ENCODE measurements at regions not wholly inside any gene's neighbourhood (a gene's known extent, or its start where the extent isn't known, plus 50 kb on each side); places are given as distances from the start of the nearest gene placed in this dataset.

DNA sequence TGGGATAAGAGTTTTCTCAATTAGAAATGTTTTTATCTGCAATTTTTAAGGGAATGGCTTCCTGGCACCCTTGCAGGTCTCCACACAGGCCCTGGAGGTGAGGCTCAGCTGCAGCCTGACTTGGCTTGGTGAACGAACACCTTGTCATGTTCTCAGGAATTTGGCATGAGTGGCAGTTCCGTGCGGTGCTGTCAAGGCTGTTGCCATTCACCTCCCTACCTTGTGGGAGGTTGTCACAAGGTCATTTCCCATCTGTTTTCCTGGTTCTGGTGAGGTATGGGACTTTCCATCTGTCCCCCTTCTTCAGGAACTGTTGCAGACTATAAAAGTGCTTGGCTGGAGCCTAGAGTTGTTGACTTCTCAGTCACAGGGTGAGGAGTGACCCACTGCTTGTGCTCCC, 82.9 kb downstream of the ELOVL4 start:
- no peak for FAIRE-seq

GRCh38 chr6:79864001-79864400, 83.4 kb downstream of the ELOVL4 start:
- no peak for FAIRE-seq

- FAIRE-seq, result no peak
These were observed 83.8 kb downstream of the ELOVL4 start for GRCh38 chr6:79863566-79863965.

DNA sequence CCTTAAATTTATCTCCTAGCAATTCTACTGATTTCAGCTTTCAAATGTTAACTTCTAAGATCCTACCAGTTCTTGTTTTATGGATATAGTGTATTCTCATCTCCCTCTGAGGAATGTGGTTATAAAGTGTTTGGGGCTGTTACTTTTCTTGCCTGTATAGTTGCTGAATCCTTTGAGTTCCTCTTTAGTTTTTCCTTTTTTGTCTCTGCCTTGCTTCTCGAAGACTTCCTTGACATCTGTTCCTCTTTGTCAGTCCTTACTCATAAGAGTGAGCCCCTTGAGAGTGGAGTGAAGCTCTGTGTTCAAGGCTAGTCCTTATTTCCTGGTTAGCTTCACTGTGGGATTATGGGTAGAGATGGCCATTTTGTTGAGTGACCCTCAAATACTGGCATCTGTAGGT, 84.6 kb downstream of the ELOVL4 start:
- FAIRE-seq, result no peak

GRCh38 chr6:79862126-79862525, 85.2 kb downstream of the ELOVL4 start:
- FAIRE-seq, result no peak

- no peak for FAIRE-seq
These were observed 86.3 kb downstream of the ELOVL4 start for GRCh38 chr6:79861023-79861422.

DNA sequence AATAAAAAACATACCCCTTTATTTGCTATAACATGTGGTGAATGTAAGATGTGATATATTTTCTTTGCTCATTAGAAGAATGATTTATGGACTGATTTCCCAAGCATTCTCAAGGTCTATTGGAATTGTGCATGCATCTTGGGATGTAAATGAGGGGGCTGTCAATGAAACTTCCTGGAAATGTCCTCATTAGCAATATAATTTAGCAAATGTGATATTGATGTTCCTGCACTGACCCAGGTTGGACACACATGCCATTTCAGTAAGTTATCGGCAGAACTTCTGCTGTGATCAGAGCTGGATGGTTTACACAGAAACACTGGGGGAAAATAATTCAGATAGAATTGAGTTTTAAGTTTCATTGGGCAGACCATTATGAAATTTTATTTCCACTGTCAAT, 99.9 kb downstream of the ELOVL4 start:
- no peak for FAIRE-seq

GRCh38 chr6:79842376-79843040, 104.8 kb downstream of the ELOVL4 start:
- FAIRE-seq, result no peak

- no peak for FAIRE-seq
These were observed 105.6 kb downstream of the ELOVL4 start for GRCh38 chr6:79841577-79842375.

DNA sequence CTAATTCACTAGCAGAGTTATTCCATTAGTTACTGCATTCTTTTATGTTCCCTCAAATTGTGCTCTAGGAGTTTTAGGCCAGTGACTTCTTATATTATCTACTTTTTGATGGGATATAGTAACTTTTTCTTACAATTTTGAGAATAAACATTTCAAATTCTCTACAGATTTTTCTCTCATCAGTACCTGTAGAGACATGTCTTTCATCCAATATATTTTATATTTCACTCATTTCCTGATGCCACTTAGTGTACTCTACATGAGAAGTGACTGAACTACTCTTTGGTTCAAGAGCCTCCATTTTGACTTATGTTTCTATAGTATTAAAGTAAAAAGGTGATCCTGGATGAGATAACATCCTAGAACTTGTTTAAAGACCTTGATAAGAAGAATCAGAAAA, 108.5 kb downstream of the ELOVL4 start:
- no peak for FAIRE-seq

GRCh38 chr6:79833964-79834284, 113.4 kb downstream of the ELOVL4 start:
- FAIRE-seq, result no peak

- FAIRE-seq, result no peak
These were observed 113.9 kb downstream of the ELOVL4 start for GRCh38 chr6:79833264-79833963.

- FAIRE-seq, result no peak
These were observed 114.6 kb downstream of the ELOVL4 start for GRCh38 chr6:79832723-79833122.

DNA sequence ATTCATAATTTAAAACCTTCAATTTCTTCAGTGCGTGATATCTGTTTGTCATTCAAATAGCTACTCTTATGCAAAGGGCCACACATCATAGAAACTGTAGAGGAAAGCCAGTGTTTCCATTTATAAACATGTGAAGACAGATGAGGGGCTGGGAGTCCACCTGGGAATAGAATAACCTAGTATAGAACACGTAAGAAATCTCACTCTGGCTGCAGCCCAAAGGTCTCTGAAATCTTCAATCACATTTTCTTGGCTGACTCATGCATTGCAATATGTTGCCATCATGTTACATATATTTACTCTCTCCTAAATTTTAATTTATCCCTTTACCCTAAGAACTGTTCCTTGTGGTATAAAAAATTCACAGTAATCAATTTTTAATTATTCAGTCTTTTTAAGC, 123.2 kb downstream of the ELOVL4 start:
- FAIRE-seq, result no peak

- FAIRE-seq, result no peak
These were observed 125.5 kb downstream of the ELOVL4 start for GRCh38 chr6:79821859-79822258.

DNA sequence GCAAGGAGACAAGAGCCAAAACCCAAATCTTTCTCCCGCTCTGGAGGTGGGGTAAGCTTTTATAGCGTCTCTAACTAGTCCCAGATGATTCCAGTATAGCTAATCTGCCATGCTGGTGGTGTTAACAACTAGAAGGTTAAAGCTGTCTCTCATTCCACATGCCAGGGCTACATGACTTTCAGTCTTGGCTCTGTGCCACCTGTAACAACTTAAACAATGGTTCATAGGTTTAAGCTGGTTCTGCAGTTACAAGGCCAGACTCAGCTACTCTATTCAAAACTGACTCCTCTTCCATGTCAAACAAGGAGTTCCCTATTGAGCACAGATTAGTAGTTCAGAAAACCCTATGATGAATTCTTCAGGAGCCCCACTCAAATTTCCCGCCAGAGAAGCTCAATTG, 128.9 kb downstream of the ELOVL4 start:
- no peak for FAIRE-seq

DNA sequence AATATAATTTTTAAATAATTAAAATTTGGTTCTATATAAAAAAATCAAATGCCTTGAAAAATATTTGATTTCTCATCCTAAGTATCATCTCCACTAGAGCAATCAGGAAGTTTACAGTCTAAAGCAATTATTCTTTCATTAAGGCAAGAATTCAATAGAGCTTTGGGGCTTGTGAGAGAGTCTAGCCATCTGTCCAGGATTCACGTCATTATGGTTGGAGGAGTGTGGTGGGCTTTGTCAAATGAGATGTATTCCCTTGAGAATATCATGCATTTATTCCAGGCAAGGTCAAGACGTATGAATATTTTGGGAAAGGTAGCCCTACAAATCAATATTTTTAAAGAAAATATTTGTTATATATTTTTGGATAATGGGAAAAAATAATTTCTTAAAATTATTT, 132.4 kb downstream of the ELOVL4 start:
- no peak for FAIRE-seq

- FAIRE-seq, result peak; percentile 92
These were observed 133.3 kb downstream of the ELOVL4 start for GRCh38 chr6:79813854-79814709.

DNA sequence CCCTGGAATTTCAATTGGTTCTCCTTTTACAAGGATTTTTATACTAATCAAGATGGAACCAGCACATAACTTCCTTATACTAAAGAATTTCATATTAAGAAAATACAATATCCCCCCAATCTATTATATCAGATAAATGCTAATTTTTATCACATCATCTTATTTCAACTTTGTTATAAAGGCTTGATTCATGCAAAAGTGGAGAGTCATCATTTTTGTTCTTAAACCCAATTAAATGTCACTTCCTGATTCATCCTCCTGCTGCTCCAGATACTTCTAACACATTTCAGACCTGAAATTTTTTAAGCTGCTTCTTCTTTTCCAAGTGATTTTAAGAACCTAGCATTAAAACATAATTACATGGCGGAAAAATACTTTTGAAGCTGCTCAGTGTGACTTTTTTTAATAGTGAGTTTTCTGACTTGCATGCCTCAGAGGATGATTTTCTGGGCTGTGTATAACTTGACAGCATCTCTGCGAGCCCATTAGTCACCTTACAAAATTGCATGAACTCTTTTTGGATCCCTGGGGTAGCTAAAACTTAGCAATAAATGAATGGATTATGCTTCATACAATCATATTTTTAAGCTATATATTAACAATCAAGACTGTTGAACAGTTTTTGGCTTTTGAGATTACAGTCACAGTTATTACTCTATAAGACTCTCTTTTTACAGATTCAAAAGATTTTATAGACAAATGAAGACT, 134.1 kb downstream of the ELOVL4 start:
- FAIRE-seq, result no peak

- no peak for FAIRE-seq
These were observed 135.2 kb downstream of the ELOVL4 start for GRCh38 chr6:79812195-79812594.

DNA sequence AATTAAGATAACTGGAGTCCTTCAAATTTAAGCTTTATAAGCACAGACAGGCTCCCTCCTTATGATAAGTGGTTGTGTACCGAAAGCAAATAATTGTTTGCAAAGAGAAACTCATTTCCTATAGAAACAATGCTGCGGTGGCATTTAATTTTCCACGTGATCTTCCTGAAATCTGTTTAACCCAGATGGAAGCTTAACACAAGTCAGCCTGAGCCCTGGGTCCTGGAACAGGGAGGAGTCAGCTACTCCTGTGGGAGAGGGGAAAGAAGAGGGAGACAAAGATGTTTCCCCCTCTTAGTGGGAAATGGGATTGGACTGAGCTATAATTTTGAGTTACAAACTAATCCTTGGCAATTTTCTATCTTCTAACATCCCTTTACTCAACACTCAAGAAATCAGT, 136.5 kb downstream of the ELOVL4 start:
- FAIRE-seq, result no peak

- FAIRE-seq, result peak; percentile 97
These were observed 137.1 kb downstream of the ELOVL4 start for GRCh38 chr6:79810185-79810705.
